K562 (cell line): ENCODE measurements at regions not wholly inside any gene's neighbourhood (a gene's known extent, or its start where the extent isn't known, plus 50 kb on each side); places are given as distances from the start of the nearest gene placed in this dataset.

Experiments
- ATAC-seq: fragments of 200-7000 bp; cut with Tn5 transposase; 3 replicates; pipeline ENCODE4 v1.9.1; 2020; ENCODE audit warnings: moderate library complexity
- BruUV-seq: library from RNA; stranded (reverse); fragments of 400-500 nt; replicated peaks from 2 replicates; lab custom pipeline; 2021; lab: Mats Ljungman, UMichigan
- CTCF ChIA-PET: fragments of 300-600 bp; formaldehyde crosslinking; extraction: SDS; loops from one replicate; lab custom pipeline; 2021; ENCODE audit warnings: low intra/inter-chr PET ratio; lab: Yijun Ruan, JAX
- POLR2A ChIA-PET: fragments of 300-600, 350-650 bp; sonication (Branson Sonifier 250); formaldehyde crosslinking; extraction: SDS; loops from one replicate; lab custom pipeline; 2021; ENCODE audit warnings: antibody characterized with exemption, inconsistent platforms; lab: Yijun Ruan, JAX
- DNase-seq, 4 experiments: peaks; one replicate each; pipeline versions ENCODE4 v3.0.0 to v3.0.0-alpha.2; 2011 to 2018; ENCODE audit warnings: low spot score in 3 of 4, mixed read lengths in 3 of 4; ENCODE audit errors: extremely low read depth in 1 of 4
- FAIRE-seq: peaks from 2 replicates; lab custom pipeline; 2011; peaks lifted over from hg19 to GRCh38; lab: Jason Lieb, UNC
- H2AFZ ChIP-seq: 2 replicates; pipeline ENCODE4 v1.6.0; 2011; ENCODE audit warnings: low read depth, low read length, control low read depth, inconsistent platforms
- H3K27ac ChIP-seq: fragments of 200-600 bp; 3 replicates; pipeline ENCODE4 v1.8.0; 2011; ENCODE audit warnings: low read depth, mild to moderate bottlenecking, control low read depth, inconsistent platforms, low read length, moderate library complexity, mixed read lengths; ENCODE audit errors: extremely low read depth
- H3K27me3 ChIP-seq, 2 experiments: fragments of 300-600 bp in 1 of 2; 2 replicates in 1 of 2; 3 replicates in 1 of 2; pipeline versions ENCODE4 v1.6.0 to v1.8.0; 2011; ENCODE audit warnings: inconsistent platforms in 2 of 2, low read length in 2 of 2, mild to moderate bottlenecking in 1 of 2, mixed read lengths in 1 of 2, moderate library complexity in 1 of 2; ENCODE audit not compliant: control insufficient read depth in 2 of 2, insufficient read depth in 2 of 2
- H3K36me3 ChIP-seq: fragments of 300-600 bp; 3 replicates; pipeline ENCODE4 v1.8.0; 2011; ENCODE audit warnings: mild to moderate bottlenecking, low read length, inconsistent platforms; ENCODE audit not compliant: control insufficient read depth, insufficient read depth
- H3K4me1 ChIP-seq, 2 experiments: fragments of 200-600 bp in 1 of 2; replicated peaks in 1 of 2; 2 replicates in 1 of 2; 3 replicates in 1 of 2; pipeline versions ENCODE4 v1.5.1 to v1.8.0; 2011; ENCODE audit warnings: inconsistent platforms in 2 of 2, low read length in 2 of 2, mild to moderate bottlenecking in 1 of 2, mixed read lengths in 1 of 2, moderate library complexity in 1 of 2; ENCODE audit not compliant: control insufficient read depth in 2 of 2, insufficient read depth in 2 of 2
- H3K4me2 ChIP-seq: 2 replicates; pipeline ENCODE4 v1.6.1; 2011; ENCODE audit warnings: low read length, control low read depth, inconsistent platforms, mixed read lengths; ENCODE audit not compliant: insufficient read depth
- H3K4me3 ChIP-seq: fragments of 200-600 bp; sonication (generic), shearing (Covaris generic); 2 replicates; pipeline ENCODE4 v1.5.1; 2016; ENCODE audit warnings: control low read depth, inconsistent platforms
- H3K79me2 ChIP-seq: fragments of 200-600 bp; 3 replicates; pipeline ENCODE4 v1.8.0; 2011; ENCODE audit warnings: low read length, inconsistent platforms; ENCODE audit not compliant: control insufficient read depth, insufficient read depth
- H3K9ac ChIP-seq, 2 experiments: 2 replicates each; pipeline versions ENCODE4 v1.6.0 to v1.6.1; 2011; ENCODE audit warnings: low read depth in 2 of 2, low read length in 2 of 2, control low read depth in 1 of 2, inconsistent platforms in 1 of 2, mild to moderate bottlenecking in 1 of 2, mixed read lengths in 1 of 2; ENCODE audit not compliant: insufficient read depth in 1 of 2
- H3K9me1 ChIP-seq: one replicate; pipeline ENCODE4 v1.6.0; 2011; ENCODE audit warnings: inconsistent platforms, mild to moderate bottlenecking, low read length, moderate library complexity; ENCODE audit not compliant: control insufficient read depth, insufficient read depth
- H3K9me3 ChIP-seq: replicated peaks from 2 replicates; pipeline ENCODE4 v1.5.1; 2011; ENCODE audit warnings: low read depth, low read length, inconsistent platforms; ENCODE audit not compliant: control insufficient read depth, insufficient read depth
- H4K20me1 ChIP-seq: replicated peaks from 2 replicates; pipeline ENCODE4 v1.6.1; 2011; ENCODE audit warnings: low read length, inconsistent platforms, mixed read lengths; ENCODE audit not compliant: control insufficient read depth, insufficient read depth
- E2F4 ChIP-seq: sonication (generic); formaldehyde crosslinking; IDR thresholded peaks from 2 replicates; pipeline ENCODE4 v1.8.0; 2022; ENCODE audit warnings: mild to moderate bottlenecking, low read depth, missing genetic modification reagents
- ESRRB ChIP-seq: fragments of 250-450 bp; sonication (Bioruptor Pico); IDR thresholded peaks from 2 replicates; pipeline ENCODE4 v1.5.0; 2020; ENCODE audit warnings: mild to moderate bottlenecking, moderate library complexity, borderline replicate concordance
- RFX5 ChIP-seq: IDR thresholded peaks from 2 replicates; pipeline ENCODE4 v1.6.1; 2011; ENCODE audit warnings: low read depth, mild to moderate bottlenecking, improper control_type of control experiment, low read length
- RNF219 ChIP-seq: fragments of 250-450 bp; sonication (Bioruptor Pico); IDR thresholded peaks from 2 replicates; pipeline ENCODE4 v1.5.0; 2022; ENCODE audit warnings: mild to moderate bottlenecking
- SP2 ChIP-seq: IDR thresholded peaks from 2 replicates; pipeline ENCODE4 v1.6.1; 2011; ENCODE audit warnings: mild to moderate bottlenecking, low read depth, low read length, moderate library complexity; ENCODE audit not compliant: poor library complexity, severe bottlenecking; ENCODE audit errors: extremely low read depth
- STAT5A ChIP-seq: IDR thresholded peaks from 2 replicates; pipeline ENCODE4 v1.6.1; 2012; ENCODE audit warnings: low read length, inconsistent platforms, borderline replicate concordance
- TAF15 ChIP-seq: fragments of 200-400 bp; formaldehyde crosslinking; IDR thresholded peaks from 2 replicates; pipeline ENCODE4 v1.6.1; 2017; ENCODE audit warnings: mild to moderate bottlenecking, low read depth, low read length, moderate library complexity
- ZNF384 ChIP-seq: IDR thresholded peaks from 2 replicates; pipeline ENCODE4 v1.6.1; 2012; ENCODE audit warnings: low read depth, low read length, improper control_type of control experiment
- ZNF609 ChIP-seq: sonication (generic); formaldehyde crosslinking; IDR thresholded peaks from 2 replicates; pipeline ENCODE4 v1.8.1; 2023; ENCODE audit warnings: missing genetic modification reagents, mild to moderate bottlenecking, borderline replicate concordance
- in situ Hi-C: fragments of 300-500 bp; cut with MboI; formaldehyde crosslinking; loops from 4 replicates; pipeline ENCODE4 v1.15.0; 2018; ENCODE audit warnings: inconsistent platforms, mixed read lengths
- intact Hi-C: fragments of 100-400 bp; cut with micrococcal nuclease; formaldehyde crosslinking; loops from 2 replicates; pipeline ENCODE4 v1.14.2; 2022

- no peaks in the 10 kb centered on the region for H3K79me2 ChIP-seq
- intact Hi-C loops = no loop called here
- TF ChIP-seq E2F4 = no peak
- TF ChIP-seq RNF219 = no peak
- no peak for TF ChIP-seq TAF15
- no peak for TF ChIP-seq ESRRB
- TF ChIP-seq RFX5 = no peak
- no peak for TF ChIP-seq SP2
- no peak for TF ChIP-seq STAT5A
- TF ChIP-seq ZNF384 = no peak
- TF ChIP-seq ZNF609 (CRISPR knock-in tag) = no peak
- H3K27me3 ChIP-seq = no peaks in the 10 kb centered on the region
- in situ Hi-C loops = no loop called here
- H3K4me1 ChIP-seq = no peaks in the 10 kb centered on the region
- no peak for ATAC-seq
- H3K4me3 ChIP-seq = no peak overlapping the region
- H3K9me3 ChIP-seq = no peaks in the 10 kb centered on the region
- no peak for DNase-seq
- ChIA-PET CTCF (no interaction called here), POLR2A (no interaction called here)
- no TSS peak for BruUV-seq
- no peak overlapping the region for H2AFZ ChIP-seq
- no peak overlapping the region for H3K9ac ChIP-seq
- no peak for FAIRE-seq
- H3K27ac ChIP-seq = no peak overlapping the region
- H4K20me1 ChIP-seq = no peaks in the 10 kb centered on the region
- no peak overlapping the region for H3K4me2 ChIP-seq
- no peaks in the 10 kb centered on the region for H3K9me1 ChIP-seq
- H3K36me3 ChIP-seq = no peaks in the 10 kb centered on the region
Observed at GRCh38 chr14:27881063-27881462, 885.5 kb upstream of the FOXG1 start.
